ENCODE measurements at regions not wholly inside any gene's neighbourhood (a gene's known extent, or its start where the extent isn't known, plus 50 kb on each side); places are given as distances from the start of the nearest gene placed in this dataset.
"Not testable (repeated sequence)": the region's sequence is repeated elsewhere in the genome, so short reads cannot be mapped to it uniquely, and the experiment has no call there.

DNA sequence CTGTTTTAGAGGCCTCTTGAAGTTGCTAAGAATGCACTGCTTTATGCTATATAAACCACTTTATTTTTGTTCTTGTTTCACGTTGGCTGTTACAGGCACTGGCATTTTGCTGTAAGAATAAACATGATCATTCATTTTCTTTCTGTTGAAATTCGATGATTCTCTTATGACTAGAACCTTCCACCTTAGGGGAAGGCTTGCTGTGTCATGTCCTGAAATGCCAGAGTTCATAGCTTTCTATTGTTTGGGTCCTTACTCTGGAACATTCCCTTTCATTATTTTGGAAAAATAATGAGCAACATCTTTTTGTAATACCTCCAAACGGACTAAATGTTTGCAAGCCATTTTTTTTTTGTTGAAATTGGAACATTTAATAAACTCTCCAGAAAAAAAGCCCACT is 495.1 kb upstream of the POT1 start:
- H3K4me1 ChIP-seq (ENCODE audit: insufficient read depth, low read length), result no peaks in the 10 kb centered on the region
- intact Hi-C loops (cut with DNase I, micrococcal nuclease), result no loop called here
- no peaks in the 10 kb centered on the region for H3K36me3 ChIP-seq (ENCODE audit: insufficient read depth, low read length)
- H3K9me3 ChIP-seq (ENCODE audit: control insufficient read depth in 1 of 2, insufficient read depth in 1 of 2, low read length in 2 of 2), result no peaks in the 10 kb centered on the region
- ChIA-PET CTCF (no interaction called here), POLR2A (no interaction called here)
- H3K4me3 ChIP-seq (ENCODE audit: low read length), result no peak overlapping the region
- no peaks in the 10 kb centered on the region for H3K36me3 Mint-ChIP-seq (ENCODE audit: low read depth)
- no peak overlapping the region for H3K4me3 Mint-ChIP-seq
- H3K27me3 ChIP-seq (ENCODE audit: control insufficient read depth in 1 of 2, insufficient read depth in 2 of 2, low read length in 2 of 2), result no peaks in the 10 kb centered on the region
- H3K27ac ChIP-seq (ENCODE audit: low read depth in 1 of 2, low read length in 2 of 2), result no peak overlapping the region
- DNase-seq, result no peak
- H3K27me3 Mint-ChIP-seq, result no peaks in the 10 kb centered on the region
- TF ChIP-seq, protein P1, sequence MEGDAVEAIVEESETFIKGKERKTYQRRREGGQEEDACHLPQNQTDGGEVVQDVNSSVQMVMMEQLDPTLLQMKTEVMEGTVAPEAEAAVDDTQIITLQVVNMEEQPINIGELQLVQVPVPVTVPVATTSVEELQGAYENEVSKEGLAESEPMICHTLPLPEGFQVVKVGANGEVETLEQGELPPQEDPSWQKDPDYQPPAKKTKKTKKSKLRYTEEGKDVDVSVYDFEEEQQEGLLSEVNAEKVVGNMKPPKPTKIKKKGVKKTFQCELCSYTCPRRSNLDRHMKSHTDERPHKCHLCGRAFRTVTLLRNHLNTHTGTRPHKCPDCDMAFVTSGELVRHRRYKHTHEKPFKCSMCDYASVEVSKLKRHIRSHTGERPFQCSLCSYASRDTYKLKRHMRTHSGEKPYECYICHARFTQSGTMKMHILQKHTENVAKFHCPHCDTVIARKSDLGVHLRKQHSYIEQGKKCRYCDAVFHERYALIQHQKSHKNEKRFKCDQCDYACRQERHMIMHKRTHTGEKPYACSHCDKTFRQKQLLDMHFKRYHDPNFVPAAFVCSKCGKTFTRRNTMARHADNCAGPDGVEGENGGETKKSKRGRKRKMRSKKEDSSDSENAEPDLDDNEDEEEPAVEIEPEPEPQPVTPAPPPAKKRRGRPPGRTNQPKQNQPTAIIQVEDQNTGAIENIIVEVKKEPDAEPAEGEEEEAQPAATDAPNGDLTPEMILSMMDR (IDR thresholded peaks at IDR 0.05), result no peak
- no peak for ATAC-seq (ENCODE audit: poor library complexity)
- peaks cover 7% of the 10 kb centered on the region for H3K9me3 Mint-ChIP-seq
- no peak overlapping the region for H3K27ac Mint-ChIP-seq
- H3K4me1 Mint-ChIP-seq (ENCODE audit: low read depth), result no peaks in the 10 kb centered on the region

DNA sequence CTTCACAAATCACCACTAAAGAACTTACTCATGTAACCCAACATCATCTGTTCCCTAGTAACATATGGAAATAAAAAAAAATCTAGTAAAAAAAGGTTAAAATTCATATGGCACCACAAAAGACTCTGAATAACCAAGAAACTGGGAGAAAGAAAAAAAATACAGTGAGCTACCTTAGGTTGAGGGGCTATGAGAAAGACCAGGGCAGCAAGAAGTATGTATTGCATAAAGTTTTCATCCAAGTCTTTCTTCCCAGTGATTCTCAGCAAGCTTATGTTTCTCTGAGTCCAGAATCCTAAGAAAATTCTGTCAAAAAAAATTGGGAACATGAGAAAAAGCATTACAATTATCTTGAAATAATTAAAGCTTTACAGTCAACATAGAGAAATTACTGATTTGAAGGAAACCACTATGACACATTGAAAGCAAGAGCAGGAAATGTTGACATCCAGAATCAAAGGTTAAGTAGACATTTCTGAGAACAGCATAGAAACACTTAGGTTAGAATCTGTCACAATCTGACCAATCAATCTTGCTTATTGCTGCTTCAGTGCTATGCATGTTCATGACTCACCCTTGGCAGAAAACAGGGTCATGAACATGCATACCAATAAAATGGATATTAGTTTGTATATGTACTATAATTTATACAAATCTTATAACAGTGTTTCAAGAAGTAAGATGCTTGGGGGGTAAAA is 494.0 kb upstream of the POT1 start:
- Histone ChIP-seq H3K36me3 (ENCODE audit: insufficient read depth, low read length) (no peaks in the 10 kb centered on the region), H3K27ac (ENCODE audit: low read depth in 1 of 2, low read length in 2 of 2) (no peak overlapping the region), H3K27me3 (ENCODE audit: control insufficient read depth in 1 of 2, insufficient read depth in 2 of 2, low read length in 2 of 2) (no peaks in the 10 kb centered on the region), H3K9me3 (ENCODE audit: control insufficient read depth in 1 of 2, insufficient read depth in 1 of 2, low read length in 2 of 2) (peaks cover 0 to 2% of the 10 kb centered on the region in 2 experiments), H3K4me3 (ENCODE audit: low read length) (no peak overlapping the region), H3K4me1 (ENCODE audit: insufficient read depth, low read length) (no peaks in the 10 kb centered on the region)
- CTCF ChIA-PET, result no interaction called here
- H3K9me3 Mint-ChIP-seq, result peaks cover 7% of the 10 kb centered on the region
- DNase-seq (no peak), ATAC-seq (ENCODE audit: poor library complexity) (no peak)
- H3K4me3 Mint-ChIP-seq, result no peak overlapping the region
- POLR2A ChIA-PET, result no interaction called here
- no peaks in the 10 kb centered on the region for H3K36me3 Mint-ChIP-seq (ENCODE audit: low read depth)
- TF ChIP-seq, protein P1 (IDR thresholded peaks at IDR 0.05), result no peak
- intact Hi-C loops (cut with DNase I, micrococcal nuclease), result no loop called here
- H3K27ac Mint-ChIP-seq, result no peak overlapping the region
- no peaks in the 10 kb centered on the region for H3K27me3 Mint-ChIP-seq
- H3K4me1 Mint-ChIP-seq (ENCODE audit: low read depth), result no peaks in the 10 kb centered on the region

DNA sequence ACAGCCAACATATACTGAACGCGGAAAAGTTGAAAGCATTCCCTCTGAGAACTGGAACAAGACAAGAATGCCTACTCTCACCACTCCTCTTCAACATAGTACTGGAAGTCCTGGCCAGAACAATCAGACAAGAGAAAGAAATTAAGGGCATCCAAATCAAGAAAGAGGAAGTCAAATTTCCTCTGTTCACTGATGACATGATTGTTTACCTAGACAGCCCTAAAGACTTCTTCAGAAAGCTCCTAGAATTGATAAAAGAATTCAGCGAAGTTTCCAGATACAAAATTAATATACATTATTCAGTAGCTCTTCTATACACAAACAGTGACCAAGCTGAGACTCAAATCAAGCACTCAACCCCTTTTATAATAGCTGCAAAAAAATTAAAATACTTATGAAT is 491.8 kb upstream of the POT1 start:
- H3K36me3 ChIP-seq (ENCODE audit: insufficient read depth, low read length); H3K4me1 ChIP-seq (ENCODE audit: insufficient read depth, low read length); H3K27ac Mint-ChIP-seq; CTCF ChIA-PET; H3K27me3 ChIP-seq (ENCODE audit: control insufficient read depth in 1 of 2, insufficient read depth in 2 of 2, low read length in 2 of 2); ATAC-seq (ENCODE audit: poor library complexity); H3K4me1 Mint-ChIP-seq (ENCODE audit: low read depth); DNase-seq; H3K9me3 ChIP-seq (ENCODE audit: control insufficient read depth in 1 of 2, insufficient read depth in 1 of 2, low read length in 2 of 2); H3K9me3 Mint-ChIP-seq; intact Hi-C loops (cut with DNase I, micrococcal nuclease); POLR2A ChIA-PET; H3K4me3 Mint-ChIP-seq; H3K36me3 Mint-ChIP-seq (ENCODE audit: low read depth); H3K4me3 ChIP-seq (ENCODE audit: low read length); H3K27me3 Mint-ChIP-seq; H3K27ac ChIP-seq (ENCODE audit: low read depth in 1 of 2, low read length in 2 of 2): not testable (repeated sequence)

Measured in CD4-positive, alpha-beta T cell (primary cell).